ENCODE measurements at regions not wholly inside any gene's neighbourhood (a gene's known extent, or its start where the extent isn't known, plus 50 kb on each side); places are given as distances from the start of the nearest gene placed in this dataset.

DNA sequence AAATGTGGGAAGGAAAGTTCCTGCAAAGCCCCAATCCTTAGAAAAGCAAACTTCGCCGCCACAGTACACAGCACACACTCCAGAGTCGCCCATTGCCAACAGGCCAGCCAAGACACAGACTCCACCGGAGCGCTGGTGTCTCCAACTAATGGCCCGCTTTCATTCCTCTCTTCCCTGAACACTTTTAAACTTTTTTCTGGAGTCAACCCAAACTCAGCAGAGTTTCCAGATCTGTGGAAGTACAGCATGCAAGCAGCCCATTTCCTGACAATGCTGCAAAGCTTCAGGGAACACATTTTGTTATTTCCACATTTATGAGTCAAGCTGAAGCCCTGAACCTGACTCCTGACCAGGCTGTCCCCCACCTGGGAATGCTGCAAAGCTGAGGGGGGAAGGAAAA lies 351.9 kb downstream of the NFIB start:
- no peak overlapping the region for H3K4me3 ChIP-seq (ENCODE audit: low read length)
- DNase-seq (ENCODE audit: low read depth): no peak
- TF ChIP-seq, protein P1, sequence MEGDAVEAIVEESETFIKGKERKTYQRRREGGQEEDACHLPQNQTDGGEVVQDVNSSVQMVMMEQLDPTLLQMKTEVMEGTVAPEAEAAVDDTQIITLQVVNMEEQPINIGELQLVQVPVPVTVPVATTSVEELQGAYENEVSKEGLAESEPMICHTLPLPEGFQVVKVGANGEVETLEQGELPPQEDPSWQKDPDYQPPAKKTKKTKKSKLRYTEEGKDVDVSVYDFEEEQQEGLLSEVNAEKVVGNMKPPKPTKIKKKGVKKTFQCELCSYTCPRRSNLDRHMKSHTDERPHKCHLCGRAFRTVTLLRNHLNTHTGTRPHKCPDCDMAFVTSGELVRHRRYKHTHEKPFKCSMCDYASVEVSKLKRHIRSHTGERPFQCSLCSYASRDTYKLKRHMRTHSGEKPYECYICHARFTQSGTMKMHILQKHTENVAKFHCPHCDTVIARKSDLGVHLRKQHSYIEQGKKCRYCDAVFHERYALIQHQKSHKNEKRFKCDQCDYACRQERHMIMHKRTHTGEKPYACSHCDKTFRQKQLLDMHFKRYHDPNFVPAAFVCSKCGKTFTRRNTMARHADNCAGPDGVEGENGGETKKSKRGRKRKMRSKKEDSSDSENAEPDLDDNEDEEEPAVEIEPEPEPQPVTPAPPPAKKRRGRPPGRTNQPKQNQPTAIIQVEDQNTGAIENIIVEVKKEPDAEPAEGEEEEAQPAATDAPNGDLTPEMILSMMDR (conservative IDR thresholded peaks at IDR 0.05; ENCODE audit: low read depth, low read length): no peak

DNA sequence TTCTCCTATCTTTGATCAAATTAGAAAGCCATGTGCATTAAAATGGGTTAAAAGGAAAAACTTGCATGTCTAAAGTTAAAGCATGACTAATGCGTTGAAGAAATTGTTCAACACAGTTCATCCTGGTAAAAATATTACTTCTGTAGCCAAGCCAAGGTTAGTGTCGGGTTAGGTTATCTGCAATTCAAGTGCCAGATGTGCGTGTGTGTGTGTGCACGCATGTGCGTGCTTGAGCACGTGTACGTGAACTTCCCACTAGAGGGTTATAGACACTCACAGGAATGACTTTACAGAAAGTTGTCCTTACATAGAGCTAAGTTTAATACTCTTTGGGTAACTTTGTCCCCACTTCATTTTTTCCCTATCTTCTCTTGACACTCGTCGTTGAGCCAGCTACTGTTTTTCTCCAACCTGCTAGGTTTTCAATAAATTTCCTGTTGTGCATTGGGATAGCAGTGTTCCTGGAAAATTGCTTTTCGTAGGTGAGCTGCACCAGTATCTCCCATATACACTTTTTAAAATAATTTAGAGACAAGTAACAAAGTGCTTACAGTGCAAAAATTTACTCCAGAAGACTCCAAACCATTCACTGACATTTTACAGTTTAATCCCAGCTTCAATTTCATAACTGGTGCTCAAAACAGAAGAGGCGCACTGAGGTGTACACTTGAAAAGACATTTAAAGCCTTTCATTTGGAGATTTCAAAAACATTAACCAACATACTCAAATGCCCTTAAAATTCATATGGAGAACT lies 353.8 kb downstream of the NFIB start:
- TF ChIP-seq, protein P1 (conservative IDR thresholded peaks at IDR 0.05; ENCODE audit: low read depth, low read length): no peak
- no peak for DNase-seq (ENCODE audit: low read depth)

DNA sequence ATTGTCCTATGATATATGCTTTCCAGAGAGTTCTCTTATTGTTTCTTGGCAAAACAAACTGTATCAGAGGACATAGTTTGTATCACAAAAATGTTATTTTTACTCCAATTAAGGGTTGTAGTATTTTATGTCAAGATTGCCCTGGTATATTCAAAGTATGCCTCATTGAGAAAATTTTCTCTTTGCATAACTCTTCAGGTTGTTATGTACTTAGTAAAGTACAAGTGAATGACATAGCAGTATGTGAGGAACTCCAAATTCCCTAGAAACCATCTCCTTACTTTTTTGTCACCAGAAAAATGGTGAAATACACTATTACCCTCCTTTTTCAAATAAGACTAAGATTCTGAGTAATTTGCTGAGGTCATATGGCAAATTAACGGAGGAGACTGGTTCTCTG lies 355.3 kb downstream of the NFIB start:
- TF ChIP-seq, protein P1 (conservative IDR thresholded peaks at IDR 0.05; ENCODE audit: low read depth, low read length): no peak
- no peak overlapping the region for H3K4me3 ChIP-seq (ENCODE audit: low read length)
- DNase-seq (ENCODE audit: low read depth): no peak

More for the DNA sequence above, 353.8 kb downstream of the NFIB start:
- H3K4me3 ChIP-seq (ENCODE audit: low read length): no peak overlapping the region

DNA sequence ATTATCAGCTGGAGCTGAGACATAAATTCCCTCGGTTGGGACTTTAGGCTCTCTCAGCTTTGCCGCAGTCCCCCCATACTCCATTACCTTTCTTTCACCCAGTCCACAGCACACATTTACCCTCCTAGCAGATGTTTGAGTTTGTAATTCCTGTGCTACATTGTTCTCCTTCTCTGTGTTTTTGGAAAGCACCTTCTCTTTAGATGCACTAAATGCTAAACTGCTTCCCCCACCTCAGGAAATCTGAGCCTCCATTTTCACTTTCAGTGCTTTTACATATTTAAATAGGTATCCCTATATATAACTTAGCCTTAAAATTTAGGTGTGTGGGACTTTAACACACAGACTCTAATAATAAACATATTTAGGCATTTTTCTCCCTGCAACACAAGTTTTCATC lies 356.9 kb downstream of the NFIB start:
- DNase-seq (ENCODE audit: low read depth): no peak
- TF ChIP-seq, protein P1 (conservative IDR thresholded peaks at IDR 0.05; ENCODE audit: low read depth, low read length): no peak
- no peak overlapping the region for H3K4me3 ChIP-seq (ENCODE audit: low read length)

DNA sequence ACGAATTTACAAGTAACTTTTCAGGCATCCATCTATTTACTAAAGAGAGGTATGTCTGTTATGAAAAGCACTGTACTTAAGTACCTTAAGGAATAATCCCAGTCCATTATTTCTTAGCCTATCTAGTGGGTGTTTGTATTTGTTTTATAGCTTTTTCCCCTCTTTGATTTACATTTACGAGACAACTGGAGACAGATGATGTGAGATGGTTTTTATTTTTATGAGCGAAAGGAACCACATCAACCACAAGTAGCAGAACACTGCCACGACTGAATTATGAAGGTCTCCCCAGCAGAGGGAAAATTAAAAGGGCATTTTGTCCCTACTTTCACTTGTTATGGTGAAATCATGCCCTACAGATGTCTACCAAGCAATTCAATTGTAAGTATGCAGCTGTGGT lies 357.8 kb downstream of the NFIB start:
- TF ChIP-seq, protein P1 (conservative IDR thresholded peaks at IDR 0.05; ENCODE audit: low read depth, low read length): no peak
- DNase-seq (ENCODE audit: low read depth): no peak
- no peak overlapping the region for H3K4me3 ChIP-seq (ENCODE audit: low read length)

DNA sequence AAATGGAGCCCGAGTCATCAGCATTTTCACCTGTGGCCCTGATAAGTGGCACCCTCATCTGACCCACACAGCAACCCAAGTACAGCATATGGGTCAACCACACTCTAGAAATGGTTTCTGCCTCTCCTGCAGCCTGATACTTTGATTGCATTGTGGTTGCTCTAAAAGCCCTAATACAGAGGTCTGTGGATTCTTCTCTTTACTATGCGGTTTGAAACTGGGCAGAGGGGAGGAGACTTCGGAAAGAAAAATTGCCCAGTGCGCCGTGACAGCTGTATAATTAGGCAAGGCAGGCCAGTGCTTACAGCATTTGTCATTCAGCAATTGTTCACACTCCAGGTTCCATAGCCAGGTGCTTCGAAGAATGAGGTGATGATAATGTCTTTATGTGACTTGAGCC lies 361.0 kb downstream of the NFIB start:
- H3K4me3 ChIP-seq (ENCODE audit: low read length): no peak overlapping the region
- TF ChIP-seq, protein P1 (conservative IDR thresholded peaks at IDR 0.05; ENCODE audit: low read depth, low read length): no peak
- no peak for DNase-seq (ENCODE audit: low read depth)

DNA sequence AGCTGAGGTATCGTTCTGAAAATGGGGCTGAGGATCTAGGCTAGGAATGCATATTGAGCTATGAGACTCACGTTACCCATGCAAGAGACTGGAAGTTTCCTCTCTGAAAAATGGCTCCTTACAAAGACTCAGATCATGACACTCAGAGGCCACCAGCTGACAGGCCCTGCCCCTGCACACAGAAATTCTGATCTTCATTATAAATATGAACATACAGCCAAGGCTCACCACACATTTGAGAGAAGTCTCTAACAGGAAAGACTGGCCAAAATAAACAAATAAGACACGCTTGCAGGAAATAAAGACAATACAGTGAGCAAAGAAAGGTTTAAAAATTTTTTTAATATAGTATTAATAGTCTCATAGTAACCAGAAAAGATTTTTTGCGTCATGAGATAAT lies 365.9 kb downstream of the NFIB start:
- TF ChIP-seq, protein P1 (conservative IDR thresholded peaks at IDR 0.05; ENCODE audit: low read depth, low read length): no peak
- no peak overlapping the region for H3K4me3 ChIP-seq (ENCODE audit: low read length)
- DNase-seq (ENCODE audit: low read depth): no peak
